Astrocyte (in vitro differentiated cells and primary cell): ENCODE measurements at regions not wholly inside any gene's neighbourhood (a gene's known extent, or its start where the extent isn't known, plus 50 kb on each side); places are given as distances from the start of the nearest gene placed in this dataset.

Experiments used
- EZH2 ChIP-seq: IDR thresholded peaks from 2 replicates; pipeline ENCODE4 v1.6.1; 2012; ENCODE audit warnings: mild to moderate bottlenecking, low read length, inconsistent platforms; ENCODE audit not compliant: insufficient read depth
- TF ChIP-seq, protein P1 (sequence below): IDR thresholded peaks from 2 replicates; pipeline ENCODE4 v1.5.1; 2011; ENCODE audit warnings: low read depth, mild to moderate bottlenecking, inconsistent platforms, low read length, moderate library complexity; ENCODE audit not compliant: insufficient read depth

DNA sequence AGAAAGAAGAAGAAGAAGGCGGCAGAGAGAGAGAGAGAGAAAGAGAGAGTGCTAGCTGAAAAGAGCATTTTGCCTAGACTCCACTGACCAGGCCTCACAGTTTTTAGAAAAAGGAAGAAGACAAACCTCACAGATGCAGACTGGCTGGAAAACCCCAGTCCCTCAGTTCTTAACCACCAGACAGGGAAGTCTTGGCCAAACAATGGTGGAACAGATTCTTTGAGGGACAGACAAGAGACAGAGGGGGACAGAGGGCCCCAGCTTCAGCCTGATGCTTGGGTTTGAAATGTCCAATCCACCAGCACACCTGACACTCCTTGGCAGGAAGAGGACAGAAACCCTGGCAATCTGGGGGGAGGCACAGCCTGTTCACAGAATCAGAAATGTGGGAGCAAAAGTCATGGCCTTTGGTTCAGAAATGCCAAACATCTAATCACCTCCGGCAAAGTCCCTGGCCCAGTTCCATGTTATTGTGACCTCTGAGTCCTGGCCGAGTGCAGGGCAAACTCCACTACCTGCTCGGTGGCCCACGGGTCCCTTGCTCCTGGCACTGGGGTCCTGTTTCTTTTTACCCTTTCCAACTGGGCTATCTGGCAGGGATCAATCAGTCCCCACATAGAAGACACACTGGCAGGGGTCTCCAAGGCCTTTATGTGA, 235.2 kb downstream of the LY86 start:
- TF ChIP-seq, protein P1, sequence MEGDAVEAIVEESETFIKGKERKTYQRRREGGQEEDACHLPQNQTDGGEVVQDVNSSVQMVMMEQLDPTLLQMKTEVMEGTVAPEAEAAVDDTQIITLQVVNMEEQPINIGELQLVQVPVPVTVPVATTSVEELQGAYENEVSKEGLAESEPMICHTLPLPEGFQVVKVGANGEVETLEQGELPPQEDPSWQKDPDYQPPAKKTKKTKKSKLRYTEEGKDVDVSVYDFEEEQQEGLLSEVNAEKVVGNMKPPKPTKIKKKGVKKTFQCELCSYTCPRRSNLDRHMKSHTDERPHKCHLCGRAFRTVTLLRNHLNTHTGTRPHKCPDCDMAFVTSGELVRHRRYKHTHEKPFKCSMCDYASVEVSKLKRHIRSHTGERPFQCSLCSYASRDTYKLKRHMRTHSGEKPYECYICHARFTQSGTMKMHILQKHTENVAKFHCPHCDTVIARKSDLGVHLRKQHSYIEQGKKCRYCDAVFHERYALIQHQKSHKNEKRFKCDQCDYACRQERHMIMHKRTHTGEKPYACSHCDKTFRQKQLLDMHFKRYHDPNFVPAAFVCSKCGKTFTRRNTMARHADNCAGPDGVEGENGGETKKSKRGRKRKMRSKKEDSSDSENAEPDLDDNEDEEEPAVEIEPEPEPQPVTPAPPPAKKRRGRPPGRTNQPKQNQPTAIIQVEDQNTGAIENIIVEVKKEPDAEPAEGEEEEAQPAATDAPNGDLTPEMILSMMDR: no peak
- TF ChIP-seq EZH2: no peak
